ENCODE measurements at regions not wholly inside any gene's neighbourhood (a gene's known extent, or its start where the extent isn't known, plus 50 kb on each side); places are given as distances from the start of the nearest gene placed in this dataset.

DNA sequence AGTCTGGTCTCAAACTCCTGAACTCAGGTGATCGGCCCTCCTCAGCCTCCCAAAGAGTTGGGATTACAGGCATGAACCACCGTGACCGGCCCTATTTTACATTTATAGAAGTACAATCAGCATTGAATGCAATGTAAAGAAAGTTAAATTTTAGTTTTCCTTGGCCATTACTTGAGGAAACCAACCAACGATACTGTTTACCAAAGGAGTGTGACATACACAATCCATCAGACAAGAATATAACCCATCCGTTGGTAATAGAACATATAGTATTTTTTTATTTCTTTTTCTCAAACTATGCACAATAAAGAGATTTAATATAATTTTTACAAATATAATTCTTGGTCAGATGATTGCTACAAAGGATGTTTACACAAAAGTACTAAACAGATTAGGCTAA lies 63.1 kb upstream of the MOCS2 start:
- TF ChIP-seq EZH2 (IDR thresholded peaks at IDR 0.05; ENCODE audit: insufficient read depth, poor library complexity, severe bottlenecking), result no peak
- no peak for TF ChIP-seq EZH2phosphoT487 (IDR thresholded peaks at IDR 0.05; ENCODE audit: insufficient read depth, low read depth)

Measured in GM23248 (cell line).